ENCODE measurements at regions not wholly inside any gene's neighbourhood (a gene's known extent, or its start where the extent isn't known, plus 50 kb on each side); places are given as distances from the start of the nearest gene placed in this dataset.
"Not testable (repeated sequence)": the region's sequence is repeated elsewhere in the genome, so short reads cannot be mapped to it uniquely, and the experiment has no call there.

- Histone ChIP-seq H3K36me3 (no peaks in the 10 kb centered on the region), H3K27me3 (ENCODE audit: low read depth) (no peaks in the 10 kb centered on the region), H3K4me1 (no peaks in the 10 kb centered on the region), H3K9me3 (replicated peaks) (peaks cover 14% of the 10 kb centered on the region), H3K27ac (replicated peaks) (no peak overlapping the region), H3K4me3 (no peak overlapping the region)
- intact Hi-C loops (cut with micrococcal nuclease): no loop called here
- TF ChIP-seq, protein P1, sequence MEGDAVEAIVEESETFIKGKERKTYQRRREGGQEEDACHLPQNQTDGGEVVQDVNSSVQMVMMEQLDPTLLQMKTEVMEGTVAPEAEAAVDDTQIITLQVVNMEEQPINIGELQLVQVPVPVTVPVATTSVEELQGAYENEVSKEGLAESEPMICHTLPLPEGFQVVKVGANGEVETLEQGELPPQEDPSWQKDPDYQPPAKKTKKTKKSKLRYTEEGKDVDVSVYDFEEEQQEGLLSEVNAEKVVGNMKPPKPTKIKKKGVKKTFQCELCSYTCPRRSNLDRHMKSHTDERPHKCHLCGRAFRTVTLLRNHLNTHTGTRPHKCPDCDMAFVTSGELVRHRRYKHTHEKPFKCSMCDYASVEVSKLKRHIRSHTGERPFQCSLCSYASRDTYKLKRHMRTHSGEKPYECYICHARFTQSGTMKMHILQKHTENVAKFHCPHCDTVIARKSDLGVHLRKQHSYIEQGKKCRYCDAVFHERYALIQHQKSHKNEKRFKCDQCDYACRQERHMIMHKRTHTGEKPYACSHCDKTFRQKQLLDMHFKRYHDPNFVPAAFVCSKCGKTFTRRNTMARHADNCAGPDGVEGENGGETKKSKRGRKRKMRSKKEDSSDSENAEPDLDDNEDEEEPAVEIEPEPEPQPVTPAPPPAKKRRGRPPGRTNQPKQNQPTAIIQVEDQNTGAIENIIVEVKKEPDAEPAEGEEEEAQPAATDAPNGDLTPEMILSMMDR (IDR thresholded peaks at IDR 0.05; ENCODE audit: borderline replicate concordance): no peak
- no peak for DNase-seq
Measured at GRCh38 chr10:57891201-57892006, 376.3 kb downstream of the IPMK start.

- no peaks in the 10 kb centered on the region for H3K36me3 ChIP-seq
- no peaks in the 10 kb centered on the region for H3K27me3 ChIP-seq (ENCODE audit: low read depth)
- H3K9me3 ChIP-seq (replicated peaks): peaks cover 14% of the 10 kb centered on the region
- no peak overlapping the region for H3K27ac ChIP-seq (replicated peaks)
- H3K4me1 ChIP-seq: no peaks in the 10 kb centered on the region
- no peak for DNase-seq
- TF ChIP-seq, protein P1 (IDR thresholded peaks at IDR 0.05; ENCODE audit: borderline replicate concordance): no peak
- H3K4me3 ChIP-seq: no peak overlapping the region
- intact Hi-C loops (cut with micrococcal nuclease): no loop called here
Measured at GRCh38 chr10:57890691-57891090, 377.0 kb downstream of the IPMK start.

DNA sequence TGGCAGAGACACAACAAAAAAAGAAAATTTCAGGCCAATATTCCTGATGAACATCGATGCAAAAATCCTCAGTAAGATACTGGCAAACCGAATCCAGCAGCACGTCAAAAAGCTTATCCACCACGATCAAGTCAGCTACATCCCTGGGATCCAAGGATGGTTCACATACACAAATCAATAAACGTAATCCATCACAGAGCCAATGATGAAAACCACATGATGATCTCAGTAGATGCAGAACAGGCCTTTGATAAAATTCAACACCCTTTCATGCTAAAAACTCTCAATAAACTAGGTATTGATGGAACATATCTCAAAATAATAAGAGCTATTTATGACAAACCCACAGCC lies 382.1 kb downstream of the IPMK start:
- H3K4me3 ChIP-seq; intact Hi-C loops (cut with micrococcal nuclease); H3K4me1 ChIP-seq; H3K36me3 ChIP-seq; DNase-seq; H3K27ac ChIP-seq (replicated peaks); H3K27me3 ChIP-seq (ENCODE audit: low read depth): not testable (repeated sequence)
- peaks cover 14% of the 10 kb centered on the region for H3K9me3 ChIP-seq (replicated peaks)

- H3K4me3 ChIP-seq: no peak overlapping the region
- no peak for DNase-seq
- peaks cover 14% of the 10 kb centered on the region for H3K9me3 ChIP-seq (replicated peaks)
- no peaks in the 10 kb centered on the region for H3K36me3 ChIP-seq
- intact Hi-C loops (cut with micrococcal nuclease): no loop called here
- TF ChIP-seq, protein P1 (IDR thresholded peaks at IDR 0.05; ENCODE audit: borderline replicate concordance): no peak
- H3K27me3 ChIP-seq (ENCODE audit: low read depth): no peaks in the 10 kb centered on the region
- H3K27ac ChIP-seq (replicated peaks): no peak overlapping the region
- H3K4me1 ChIP-seq: no peaks in the 10 kb centered on the region
Measured at GRCh38 chr10:57884965-57885617, 382.6 kb downstream of the IPMK start.

DNA sequence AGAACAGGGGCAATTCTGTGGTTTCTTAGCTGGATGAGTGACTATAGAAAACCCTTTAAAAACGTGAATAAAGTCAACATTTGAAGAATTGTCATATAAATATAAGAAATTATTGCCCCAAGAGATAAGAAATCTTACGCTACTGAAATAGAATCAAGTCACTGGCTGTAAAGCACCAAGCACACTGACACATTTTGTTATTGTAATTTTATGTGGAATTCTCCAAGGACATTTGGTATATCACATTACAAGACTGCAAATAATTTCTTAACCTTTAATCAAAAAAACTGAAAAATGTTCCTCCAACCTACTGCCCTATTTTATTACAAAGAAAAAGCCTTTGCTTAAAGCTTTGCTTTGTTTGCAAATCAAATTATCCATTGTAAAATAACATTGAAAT lies 383.3 kb downstream of the IPMK start:
- H3K27me3 ChIP-seq (ENCODE audit: low read depth): no peaks in the 10 kb centered on the region
- H3K4me3 ChIP-seq: no peak overlapping the region
- TF ChIP-seq, protein P1 (IDR thresholded peaks at IDR 0.05; ENCODE audit: borderline replicate concordance): no peak
- no peaks in the 10 kb centered on the region for H3K36me3 ChIP-seq
- no peaks in the 10 kb centered on the region for H3K4me1 ChIP-seq
- intact Hi-C loops (cut with micrococcal nuclease): no loop called here
- H3K27ac ChIP-seq (replicated peaks): no peak overlapping the region
- peaks cover 14% of the 10 kb centered on the region for H3K9me3 ChIP-seq (replicated peaks)
- no peak for DNase-seq

All from left ventricle myocardium inferior (tissue), 1 donor.